Transverse colon (tissue), 4 donors: ENCODE measurements at regions not wholly inside any gene's neighbourhood (a gene's known extent, or its start where the extent isn't known, plus 50 kb on each side); places are given as distances from the start of the nearest gene placed in this dataset.

ENCODE experiments used
- DNase-seq: peaks from one replicate; pipeline ENCODE4 v3.0.0-alpha.2; 2019
- H3K27ac ChIP-seq, 4 donors: fragments of 200-600 bp; sonication (generic); 2 replicates each; pipeline ENCODE4 v1.5.1; 2016 to 2018; ENCODE audit warnings: inconsistent platforms in 4 of 4
- H3K27me3 ChIP-seq: fragments of 200-600 bp; sonication (generic); 2 replicates; pipeline ENCODE4 v1.5.1; 2017; ENCODE audit warnings: inconsistent platforms
- H3K36me3 ChIP-seq, 4 donors: fragments of 200-600 bp; sonication (generic); 2 replicates each; pipeline ENCODE4 v1.5.1; 2017 to 2019; ENCODE audit warnings: inconsistent platforms in 4 of 4
- H3K4me1 ChIP-seq, 4 donors: fragments of 200-600 bp; sonication (generic); 2 replicates each; pipeline ENCODE4 v1.5.1; 2017 to 2020; ENCODE audit warnings: inconsistent platforms in 4 of 4
- H3K4me3 ChIP-seq, 4 donors: fragments of 200-600 bp; sonication (generic); 1 replicate in 1 of 4; 2 replicates in 3 of 4; pipeline versions ENCODE4 v1.5.1 to v1.6.1; 2017 to 2019; ENCODE audit warnings: inconsistent platforms in 4 of 4
- H3K9me3 ChIP-seq, 2 donors: fragments of 200-600 bp; sonication (generic); 2 replicates each; pipeline ENCODE4 v1.5.1; 2017 to 2019; ENCODE audit warnings: inconsistent platforms in 2 of 2
- CTCF ChIP-seq, 5 experiments: fragments of 200-600 bp in 3 of 5; fragments of 450-650 bp in 2 of 5; sonication (generic) in 3 of 5; IDR thresholded peaks; 1 replicate in 2 of 5; 2 replicates in 3 of 5; pipeline ENCODE4 v1.5.1; 2016 to 2017; ENCODE audit warnings: antibody characterized with exemption in 5 of 5, inconsistent platforms in 3 of 5, mild to moderate bottlenecking in 2 of 5, moderate library complexity in 1 of 5
- EP300 ChIP-seq: sonication (generic); formaldehyde crosslinking; IDR thresholded peaks from one replicate; pipeline ENCODE4 v1.6.1; 2017; ENCODE audit warnings: antibody characterized with exemption, low read depth
- POLR2A ChIP-seq: fragments of 450-650 bp; IDR thresholded peaks from one replicate; pipeline ENCODE4 v1.6.1; 2016; ENCODE audit warnings: antibody characterized with exemption, mild to moderate bottlenecking, moderate library complexity
- POLR2AphosphoS5 ChIP-seq, 3 donors: sonication (generic); formaldehyde crosslinking; IDR thresholded peaks; one replicate each; pipeline ENCODE4 v1.6.1; 2016; ENCODE audit warnings: antibody characterized with exemption in 3 of 3
- WGBS, 2 donors: methylation state at CpG; one replicate each; pipeline ENCODE4 v1.1.5; 2018; ENCODE audit warnings: low coverage in 1 of 2; 5-methylcytosine and 5-hydroxymethylcytosine counted together
- in situ Hi-C, 4 donors: fragments of 200-750 bp; cut with MboI; loops; one replicate each; pipeline versions ENCODE4 v1.15.0 to v1.15.1; 2017; ENCODE audit warnings: low sequenced_read_pairs in 3 of 4, low pct_ligation_motif_present in 1 of 4, low pct_unique_long_range_greater_than_20kb in 1 of 4
- intact Hi-C: fragments of 100-400 bp; cut with DNase I; formaldehyde crosslinking; loops from one replicate; pipeline ENCODE4 v1.15.1; 2023; ENCODE audit warnings: low total_unique reads

DNA sequence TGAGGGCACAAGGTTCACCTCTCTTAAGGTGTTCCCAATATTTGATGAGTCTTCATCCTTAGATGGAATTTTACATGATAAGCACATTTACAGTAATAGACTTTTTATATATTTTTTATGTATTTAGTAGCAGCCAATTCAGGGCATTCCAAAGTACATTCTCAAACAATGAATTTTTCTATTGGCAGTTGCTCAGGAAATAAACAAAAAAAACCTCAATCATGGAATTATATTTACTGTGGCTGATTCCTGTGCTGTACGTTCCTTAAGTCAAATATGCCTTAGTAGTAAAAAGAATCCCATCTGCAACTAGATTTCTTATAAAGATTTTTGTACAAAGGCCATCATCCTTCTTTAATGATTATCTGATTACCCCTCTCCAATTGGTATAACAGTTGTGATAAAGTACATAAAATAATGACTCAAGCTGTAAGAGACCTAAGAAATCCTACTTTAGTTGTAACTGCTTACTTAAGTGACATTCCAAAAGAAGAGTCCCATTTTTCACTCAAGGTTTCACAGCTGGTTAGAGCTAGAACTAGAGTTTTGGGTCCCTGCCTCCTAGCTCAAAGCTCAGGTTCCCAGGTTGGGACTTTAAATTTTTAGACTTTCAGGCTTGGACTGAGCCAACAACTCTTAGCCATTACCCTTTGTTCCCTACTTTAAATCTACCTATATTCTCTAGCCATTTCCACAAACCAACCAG is 152.7 kb downstream of the FHIP1A start:
- peaks cover 0 to 51% (median 31%) of the 10 kb centered on the region in 4 donors for H3K4me1 ChIP-seq
- peak overlapping the region; percentile 21 to 89 (median 55) for H3K27ac ChIP-seq
- H3K4me3 ChIP-seq: no peak overlapping the region
- H3K9me3 ChIP-seq: no peaks in the 10 kb centered on the region
- no peak for TF ChIP-seq CTCF (IDR thresholded peaks at IDR 0.05)
- no peak for TF ChIP-seq POLR2A
- no peak for TF ChIP-seq EP300
- H3K27me3 ChIP-seq: no peaks in the 10 kb centered on the region
- WGBS, 2 donors: 21 to 40% methylated on average over 1 of the region's 1 CpG
- in situ Hi-C loops (no loop called here), intact Hi-C loops (no loop called here)
- DNase-seq: no peak
- H3K36me3 ChIP-seq: no peaks in the 10 kb centered on the region

GRCh38 chr4:151563194-151563593 is 154.2 kb downstream of the FHIP1A start:
- Histone ChIP-seq H3K4me1 (peaks cover 0 to 63% (median 35%) of the 10 kb centered on the region in 4 donors), H3K27ac (peak overlapping the region; percentile 76 to 89 (median 84)), H3K27me3 (no peaks in the 10 kb centered on the region), H3K9me3 (no peaks in the 10 kb centered on the region), H3K36me3 (no peaks in the 10 kb centered on the region), H3K4me3 (no peak overlapping the region)
- in situ Hi-C loops (no loop called here), intact Hi-C loops (no loop called here)
- 17 to 24% methylated on average over 2 to 3 of the region's 3 CpGs for WGBS, 2 donors
- no peak for TF ChIP-seq POLR2A
- no peak for TF ChIP-seq CTCF (IDR thresholded peaks at IDR 0.05)
- TF ChIP-seq POLR2AphosphoS5 (IDR thresholded peaks at IDR 0.05): no peak
- TF ChIP-seq EP300: no peak
- DNase-seq: no peak

DNA sequence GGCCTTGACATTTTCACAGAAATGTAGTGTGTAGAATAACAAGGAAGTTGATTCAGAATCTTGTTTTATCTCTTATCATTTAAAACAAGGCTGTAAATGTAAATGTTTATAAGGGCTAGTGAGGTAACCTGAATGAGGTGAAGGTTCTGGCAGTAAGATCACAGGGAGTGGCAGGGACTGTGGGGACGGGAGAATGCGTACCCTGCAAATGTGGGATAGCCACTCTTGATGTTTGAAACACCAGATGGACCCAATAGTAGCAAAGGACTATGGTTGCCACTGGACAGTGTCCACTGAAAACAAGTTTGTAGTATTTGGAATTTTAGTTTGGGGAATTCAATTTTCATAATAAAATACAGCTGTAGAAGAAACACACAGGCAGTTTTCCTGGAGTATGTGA is 155.3 kb downstream of the FHIP1A start:
- TF ChIP-seq POLR2A: peak; percentile 47
- TF ChIP-seq POLR2AphosphoS5 (IDR thresholded peaks at IDR 0.05): peak in 1 of 3 donors; percentile 52
- TF ChIP-seq EP300: no peak
- H3K4me1 ChIP-seq: peaks cover 0 to 63% (median 35%) of the 10 kb centered on the region in 4 donors
- H3K27ac ChIP-seq: peak overlapping the region; percentile 76 to 89 (median 84)
- WGBS, 2 donors: 36% methylated on average over 2 of the region's 2 CpGs; no CpG with 5 or more reads in 1 of the 2 donors
- intact Hi-C loops (no loop called here), in situ Hi-C loops (no loop called here)
- no peaks in the 10 kb centered on the region for H3K9me3 ChIP-seq
- no peaks in the 10 kb centered on the region for H3K27me3 ChIP-seq
- no peaks in the 10 kb centered on the region for H3K36me3 ChIP-seq
- DNase-seq: peak; percentile 62
- H3K4me3 ChIP-seq: peak overlapping the region in 1 of 4 donors; percentile 2

DNA sequence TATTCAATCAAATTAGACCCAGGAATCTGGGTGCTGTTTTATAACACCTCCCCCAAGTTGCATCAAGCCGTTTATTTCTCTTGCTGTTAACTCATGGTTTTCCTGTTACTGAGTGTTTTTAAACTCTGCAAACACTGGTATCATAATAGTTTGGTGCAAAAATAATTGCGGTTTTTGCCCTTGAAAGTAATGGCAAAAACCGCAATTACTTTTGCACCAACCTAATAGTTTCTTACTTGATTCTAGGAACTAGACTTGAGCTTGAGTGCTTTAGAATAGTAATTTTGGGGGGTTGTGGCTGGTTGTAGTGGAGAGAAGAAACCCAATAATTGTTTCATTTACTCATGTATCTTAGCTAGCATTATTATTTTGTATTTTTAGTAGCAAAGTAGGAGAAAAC is 156.6 kb downstream of the FHIP1A start:
- Histone ChIP-seq H3K9me3 (no peaks in the 10 kb centered on the region), H3K4me1 (peaks cover 0 to 63% (median 35%) of the 10 kb centered on the region in 4 donors), H3K4me3 (no peak overlapping the region), H3K27me3 (no peaks in the 10 kb centered on the region), H3K27ac (peak overlapping the region; percentile 76 to 89 (median 84)), H3K36me3 (no peaks in the 10 kb centered on the region)
- no peak for DNase-seq
- 47 to 50% methylated on average over 3 of the region's 3 CpGs for WGBS, 2 donors
- TF ChIP-seq CTCF (IDR thresholded peaks at IDR 0.05) (no peak), POLR2A (no peak), EP300 (no peak), POLR2AphosphoS5 (IDR thresholded peaks at IDR 0.05) (no peak)
- in situ Hi-C loops: no loop called here
- intact Hi-C loops: no loop called here

DNA sequence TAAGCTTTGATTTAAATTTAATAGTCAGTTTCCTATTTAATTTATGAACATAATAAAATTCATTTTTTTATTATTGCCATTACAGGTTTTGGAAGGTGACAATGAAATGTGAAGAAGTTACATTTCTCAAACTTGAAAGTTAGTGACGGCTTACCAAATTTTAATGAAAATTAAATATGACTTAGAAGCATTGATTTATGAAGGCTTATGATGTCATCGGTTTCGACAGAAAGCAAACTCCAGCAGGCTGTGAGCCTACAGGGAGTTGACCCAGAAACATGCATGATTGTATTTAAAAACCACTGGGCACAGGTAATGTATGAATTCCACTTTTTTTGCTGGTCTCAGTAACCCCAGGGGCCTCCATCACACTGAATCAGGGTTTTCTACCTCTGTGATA is 157.1 kb downstream of the FHIP1A start:
- WGBS, 2 donors: 42 to 65% methylated on average over 3 of the region's 3 CpGs
- no peaks in the 10 kb centered on the region for H3K36me3 ChIP-seq

More for the DNA sequence above, 157.1 kb downstream of the FHIP1A start:
- DNase-seq: no peak
- Histone ChIP-seq H3K4me1 (peaks cover 0 to 63% (median 34%) of the 10 kb centered on the region in 4 donors), H3K27ac (peak overlapping the region; percentile 76 to 89 (median 84)), H3K4me3 (no peak overlapping the region), H3K9me3 (no peaks in the 10 kb centered on the region), H3K27me3 (no peaks in the 10 kb centered on the region)
- intact Hi-C loops (no loop called here), in situ Hi-C loops (no loop called here)
- TF ChIP-seq CTCF (IDR thresholded peaks at IDR 0.05): no peak
